ENCODE measurements at regions not wholly inside any gene's neighbourhood (a gene's known extent, or its start where the extent isn't known, plus 50 kb on each side); places are given as distances from the start of the nearest gene placed in this dataset.

DNA sequence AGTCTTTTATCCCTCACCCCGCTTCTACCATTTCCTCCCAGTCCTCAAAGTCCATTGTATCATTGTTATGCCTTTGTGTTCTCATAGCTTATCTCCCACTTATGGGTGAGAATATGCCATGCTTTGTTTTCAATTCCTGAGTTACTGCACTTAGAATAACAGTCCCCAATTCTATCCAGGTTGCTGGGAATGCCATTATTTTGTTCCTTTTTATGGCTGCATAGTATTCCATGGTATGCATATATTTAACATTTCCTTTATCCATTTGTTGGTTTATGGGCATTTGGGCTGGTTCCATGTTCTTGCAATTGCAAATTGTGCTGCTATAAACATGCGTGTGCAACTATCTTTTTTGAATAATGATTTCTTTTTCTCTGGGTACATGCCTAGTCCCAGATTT lies 114.9 kb downstream of the VPREB1 start:
- TF ChIP-seq, protein P1, sequence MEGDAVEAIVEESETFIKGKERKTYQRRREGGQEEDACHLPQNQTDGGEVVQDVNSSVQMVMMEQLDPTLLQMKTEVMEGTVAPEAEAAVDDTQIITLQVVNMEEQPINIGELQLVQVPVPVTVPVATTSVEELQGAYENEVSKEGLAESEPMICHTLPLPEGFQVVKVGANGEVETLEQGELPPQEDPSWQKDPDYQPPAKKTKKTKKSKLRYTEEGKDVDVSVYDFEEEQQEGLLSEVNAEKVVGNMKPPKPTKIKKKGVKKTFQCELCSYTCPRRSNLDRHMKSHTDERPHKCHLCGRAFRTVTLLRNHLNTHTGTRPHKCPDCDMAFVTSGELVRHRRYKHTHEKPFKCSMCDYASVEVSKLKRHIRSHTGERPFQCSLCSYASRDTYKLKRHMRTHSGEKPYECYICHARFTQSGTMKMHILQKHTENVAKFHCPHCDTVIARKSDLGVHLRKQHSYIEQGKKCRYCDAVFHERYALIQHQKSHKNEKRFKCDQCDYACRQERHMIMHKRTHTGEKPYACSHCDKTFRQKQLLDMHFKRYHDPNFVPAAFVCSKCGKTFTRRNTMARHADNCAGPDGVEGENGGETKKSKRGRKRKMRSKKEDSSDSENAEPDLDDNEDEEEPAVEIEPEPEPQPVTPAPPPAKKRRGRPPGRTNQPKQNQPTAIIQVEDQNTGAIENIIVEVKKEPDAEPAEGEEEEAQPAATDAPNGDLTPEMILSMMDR (IDR thresholded peaks at IDR 0.05; ENCODE audit: insufficient read depth, low read length, poor library complexity, severe bottlenecking): no peak
- peaks cover 3% of the 10 kb centered on the region for H3K27me3 ChIP-seq (ENCODE audit: control insufficient read depth, insufficient read depth, low read length)
- H3K36me3 ChIP-seq (ENCODE audit: control insufficient read depth, insufficient read depth, low read length): no peaks in the 10 kb centered on the region
- no peak overlapping the region for H3K4me3 ChIP-seq (ENCODE audit: low read depth, low read length)
- no peak for DNase-seq (ENCODE audit: low read depth)

- no peak overlapping the region for H3K4me3 ChIP-seq (ENCODE audit: low read depth, low read length)
- H3K36me3 ChIP-seq (ENCODE audit: control insufficient read depth, insufficient read depth, low read length): no peaks in the 10 kb centered on the region
- TF ChIP-seq, protein P1 (IDR thresholded peaks at IDR 0.05; ENCODE audit: insufficient read depth, low read length, poor library complexity, severe bottlenecking): no peak
- H3K27me3 ChIP-seq (ENCODE audit: control insufficient read depth, insufficient read depth, low read length): peaks cover 3% of the 10 kb centered on the region
- no peak for DNase-seq (ENCODE audit: low read depth)
Observed at GRCh38 chr22:22360014-22360413, 115.4 kb downstream of the VPREB1 start.

DNA sequence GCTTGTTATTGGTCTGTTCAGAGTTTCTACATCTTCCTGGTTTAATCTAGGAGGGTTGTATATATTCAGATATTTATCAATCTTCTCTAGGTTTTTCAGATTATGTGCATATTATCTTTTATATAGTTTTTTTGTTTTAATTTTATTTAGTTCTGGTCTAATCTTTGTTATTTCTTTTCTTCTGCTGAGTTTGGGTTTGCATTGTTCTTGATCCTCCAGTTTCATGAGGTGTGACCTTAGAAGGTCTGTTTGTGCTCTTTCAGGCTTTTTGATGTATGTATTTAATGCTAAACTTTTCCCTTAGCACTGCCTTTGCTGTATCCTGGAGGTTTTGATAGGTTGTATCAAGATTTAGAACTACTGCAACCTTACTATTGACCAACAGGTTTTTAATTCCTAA lies 117.7 kb downstream of the VPREB1 start:
- no peak for DNase-seq (ENCODE audit: low read depth)
- TF ChIP-seq, protein P1 (IDR thresholded peaks at IDR 0.05; ENCODE audit: insufficient read depth, low read length, poor library complexity, severe bottlenecking): no peak
- H3K36me3 ChIP-seq (ENCODE audit: control insufficient read depth, insufficient read depth, low read length): no peaks in the 10 kb centered on the region
- H3K4me3 ChIP-seq (ENCODE audit: low read depth, low read length): no peak overlapping the region
- peaks cover 3% of the 10 kb centered on the region for H3K27me3 ChIP-seq (ENCODE audit: control insufficient read depth, insufficient read depth, low read length)

- no peak for DNase-seq (ENCODE audit: low read depth)
- TF ChIP-seq, protein P1 (IDR thresholded peaks at IDR 0.05; ENCODE audit: insufficient read depth, low read length, poor library complexity, severe bottlenecking): no peak
- H3K27me3 ChIP-seq (ENCODE audit: control insufficient read depth, insufficient read depth, low read length): peaks cover 3% of the 10 kb centered on the region
- H3K36me3 ChIP-seq (ENCODE audit: control insufficient read depth, insufficient read depth, low read length): no peaks in the 10 kb centered on the region
- H3K4me3 ChIP-seq (ENCODE audit: low read depth, low read length): no peak overlapping the region
Observed at GRCh38 chr22:22362936-22363335, 118.3 kb downstream of the VPREB1 start.

GRCh38 chr22:22364207-22364606 lies 119.6 kb downstream of the VPREB1 start:
- no peak for DNase-seq (ENCODE audit: low read depth)
- no peak overlapping the region for H3K4me3 ChIP-seq (ENCODE audit: low read depth, low read length)
- no peaks in the 10 kb centered on the region for H3K36me3 ChIP-seq (ENCODE audit: control insufficient read depth, insufficient read depth, low read length)
- TF ChIP-seq, protein P1 (IDR thresholded peaks at IDR 0.05; ENCODE audit: insufficient read depth, low read length, poor library complexity, severe bottlenecking): no peak
- H3K27me3 ChIP-seq (ENCODE audit: control insufficient read depth, insufficient read depth, low read length): peaks cover 3% of the 10 kb centered on the region

DNA sequence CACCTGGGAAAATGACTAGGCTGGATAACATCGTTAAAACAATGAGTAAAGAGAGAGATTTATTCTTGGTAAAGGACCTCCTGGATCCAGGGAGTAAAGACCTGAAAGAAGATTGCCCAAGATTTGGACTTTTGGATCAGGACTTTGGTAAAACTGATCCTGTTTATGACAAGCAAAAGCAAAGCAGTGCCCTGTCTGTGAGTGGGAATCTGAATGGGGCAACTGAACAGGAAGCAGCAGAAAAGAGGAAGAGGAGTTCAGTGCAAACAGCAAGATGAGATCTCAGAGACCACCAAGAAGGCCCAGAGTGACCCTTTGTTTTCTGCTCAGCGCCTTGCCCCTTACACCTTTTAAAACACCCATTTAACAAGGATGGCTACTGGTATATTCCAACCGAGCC lies 122.0 kb downstream of the VPREB1 start:
- H3K36me3 ChIP-seq (ENCODE audit: control insufficient read depth, insufficient read depth, low read length): no peaks in the 10 kb centered on the region
- H3K4me3 ChIP-seq (ENCODE audit: low read depth, low read length): no peak overlapping the region
- H3K27me3 ChIP-seq (ENCODE audit: control insufficient read depth, insufficient read depth, low read length): peaks cover 8% of the 10 kb centered on the region
- DNase-seq (ENCODE audit: low read depth): no peak
- TF ChIP-seq, protein P1 (IDR thresholded peaks at IDR 0.05; ENCODE audit: insufficient read depth, low read length, poor library complexity, severe bottlenecking): no peak

Measured in kidney epithelial cell (primary cell).